ENCODE measurements at regions not wholly inside any gene's neighbourhood (a gene's known extent, or its start where the extent isn't known, plus 50 kb on each side); places are given as distances from the start of the nearest gene placed in this dataset.

DNA sequence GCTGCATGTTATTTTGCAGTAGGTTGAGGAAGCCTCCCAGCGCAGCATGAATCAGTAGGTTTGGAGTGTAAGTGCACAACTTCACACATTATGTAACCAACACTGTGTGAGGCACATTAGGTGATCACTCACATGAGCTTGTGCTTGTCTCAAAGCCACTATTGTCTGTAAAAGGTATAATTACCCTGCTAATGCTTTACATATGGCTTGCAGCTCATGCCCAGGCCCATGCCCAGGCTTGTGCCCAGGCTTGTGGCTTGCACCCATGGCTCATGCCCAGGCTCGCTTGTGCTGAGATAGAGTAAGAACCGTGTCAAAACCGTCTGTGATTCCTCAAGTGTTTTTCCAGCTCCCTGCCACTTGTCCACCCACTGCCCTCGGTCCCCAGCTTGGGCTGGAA is 596.3 kb downstream of the LTN1 start:
- no peak for DNase-seq (ENCODE audit: low spot score)
- Histone ChIP-seq H4K20me1 (ENCODE audit: insufficient read depth, poor library complexity, severe bottlenecking) (no peaks in the 10 kb centered on the region), H3K9me2 (replicated peaks; ENCODE audit: insufficient read depth) (no peaks in the 10 kb centered on the region), H3K27ac (no peak overlapping the region), H3K79me2 (no peaks in the 10 kb centered on the region), H3K27me3 (no peaks in the 10 kb centered on the region), H3K4me3 (no peak overlapping the region), H3K9me3 (ENCODE audit: low read depth) (no peaks in the 10 kb centered on the region), H3K36me3 (replicated peaks; ENCODE audit: insufficient read depth, low read depth) (no peaks in the 10 kb centered on the region), H2AFZ (no peak overlapping the region), H3K4me1 (ENCODE audit: insufficient read depth) (no peaks in the 10 kb centered on the region), H3K4me2 (no peak overlapping the region)
- 83% methylated on average over 5 of the region's 5 CpGs for WGBS (ENCODE audit: low lambda C conversion rate, missing lambda C conversion rate)
- TF ChIP-seq EZH2 (IDR thresholded peaks at IDR 0.05; ENCODE audit: borderline replicate concordance) = no peak
- TF ChIP-seq, protein P1, sequence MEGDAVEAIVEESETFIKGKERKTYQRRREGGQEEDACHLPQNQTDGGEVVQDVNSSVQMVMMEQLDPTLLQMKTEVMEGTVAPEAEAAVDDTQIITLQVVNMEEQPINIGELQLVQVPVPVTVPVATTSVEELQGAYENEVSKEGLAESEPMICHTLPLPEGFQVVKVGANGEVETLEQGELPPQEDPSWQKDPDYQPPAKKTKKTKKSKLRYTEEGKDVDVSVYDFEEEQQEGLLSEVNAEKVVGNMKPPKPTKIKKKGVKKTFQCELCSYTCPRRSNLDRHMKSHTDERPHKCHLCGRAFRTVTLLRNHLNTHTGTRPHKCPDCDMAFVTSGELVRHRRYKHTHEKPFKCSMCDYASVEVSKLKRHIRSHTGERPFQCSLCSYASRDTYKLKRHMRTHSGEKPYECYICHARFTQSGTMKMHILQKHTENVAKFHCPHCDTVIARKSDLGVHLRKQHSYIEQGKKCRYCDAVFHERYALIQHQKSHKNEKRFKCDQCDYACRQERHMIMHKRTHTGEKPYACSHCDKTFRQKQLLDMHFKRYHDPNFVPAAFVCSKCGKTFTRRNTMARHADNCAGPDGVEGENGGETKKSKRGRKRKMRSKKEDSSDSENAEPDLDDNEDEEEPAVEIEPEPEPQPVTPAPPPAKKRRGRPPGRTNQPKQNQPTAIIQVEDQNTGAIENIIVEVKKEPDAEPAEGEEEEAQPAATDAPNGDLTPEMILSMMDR (IDR thresholded peaks at IDR 0.05; ENCODE audit: poor library complexity) = no peak

DNA sequence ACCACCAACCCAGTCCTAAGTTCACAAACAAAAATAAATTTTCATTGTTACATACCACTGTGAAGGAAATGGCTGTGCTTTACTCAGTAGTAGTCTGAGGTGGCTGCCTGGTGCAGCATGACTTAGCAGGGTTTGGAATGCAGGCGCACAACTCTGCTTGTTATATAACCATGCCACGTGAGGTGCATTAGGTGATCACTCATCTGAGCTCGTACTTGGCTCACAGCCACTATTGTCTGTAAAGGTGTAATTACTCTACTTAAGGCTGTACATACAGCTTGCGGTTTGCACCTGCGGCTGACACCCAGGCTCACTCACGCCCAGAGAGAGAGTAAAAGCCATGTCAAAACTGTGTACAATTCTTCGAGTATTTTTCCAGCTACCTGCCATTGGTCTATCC is 599.4 kb downstream of the LTN1 start:
- Histone ChIP-seq H3K4me3 (no peak overlapping the region), H3K9me3 (ENCODE audit: low read depth) (no peaks in the 10 kb centered on the region), H3K79me2 (no peaks in the 10 kb centered on the region), H4K20me1 (ENCODE audit: insufficient read depth, poor library complexity, severe bottlenecking) (no peaks in the 10 kb centered on the region), H3K4me2 (no peak overlapping the region), H3K27me3 (no peaks in the 10 kb centered on the region), H3K9me2 (replicated peaks; ENCODE audit: insufficient read depth) (no peaks in the 10 kb centered on the region), H3K4me1 (ENCODE audit: insufficient read depth) (no peaks in the 10 kb centered on the region), H3K36me3 (replicated peaks; ENCODE audit: insufficient read depth, low read depth) (no peaks in the 10 kb centered on the region), H2AFZ (no peak overlapping the region), H3K27ac (peak overlapping the region; percentile 49)
- peak; percentile 59 for DNase-seq (ENCODE audit: low spot score)
- WGBS (ENCODE audit: low lambda C conversion rate, missing lambda C conversion rate) = 89% methylated on average over 7 of the region's 7 CpGs
- TF ChIP-seq EZH2 (IDR thresholded peaks at IDR 0.05; ENCODE audit: borderline replicate concordance) (no peak), EZH2phosphoT487 (IDR thresholded peaks at IDR 0.05; ENCODE audit: low read depth, severe bottlenecking, unreplicated experiment) (no peak)
- TF ChIP-seq, protein P1 (IDR thresholded peaks at IDR 0.05; ENCODE audit: poor library complexity) = no peak

DNA sequence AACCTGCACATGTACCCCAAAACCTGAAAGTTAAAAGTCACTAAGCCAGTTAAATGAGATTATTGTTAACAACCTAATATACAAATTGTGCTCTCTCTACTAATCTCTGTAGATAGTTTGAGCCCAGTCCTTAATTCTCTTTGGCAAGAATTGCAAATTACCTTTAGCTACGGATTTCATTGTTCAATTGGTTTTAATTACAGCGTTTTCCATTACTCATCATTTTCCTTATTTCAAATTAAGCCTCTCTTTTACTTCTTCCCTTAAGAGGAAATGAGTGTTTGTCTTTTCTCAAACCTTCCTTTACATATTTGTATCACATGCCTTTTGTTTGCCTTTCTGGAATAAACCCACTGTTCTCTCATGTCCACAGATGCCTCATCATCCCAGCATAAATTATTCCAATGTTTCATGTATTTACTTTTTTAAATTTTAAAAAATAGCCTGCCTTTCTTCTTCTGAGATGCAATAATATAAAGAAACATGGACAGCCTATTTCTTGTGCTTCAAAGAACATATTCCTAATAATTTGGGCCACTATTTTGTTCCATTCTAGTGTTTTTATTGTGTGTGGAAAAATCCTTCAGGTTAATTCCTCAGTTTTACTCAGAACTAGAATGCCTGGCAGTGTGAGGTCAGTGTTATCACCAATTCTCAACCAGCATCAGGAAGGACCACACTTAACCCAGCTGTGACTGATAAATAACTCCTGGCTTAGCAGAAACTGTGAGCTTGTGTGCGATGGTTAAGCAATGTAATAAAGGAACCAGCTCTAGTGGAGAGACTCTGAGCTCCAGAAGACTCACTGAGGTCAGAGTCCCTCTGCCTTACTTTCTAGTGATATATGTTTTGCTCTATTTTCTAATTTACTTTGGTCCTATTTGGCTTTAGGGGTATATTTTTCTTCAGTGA is 600.5 kb downstream of the LTN1 start:
- Histone ChIP-seq H3K4me1 (ENCODE audit: insufficient read depth) (no peaks in the 10 kb centered on the region), H3K36me3 (replicated peaks; ENCODE audit: insufficient read depth, low read depth) (no peaks in the 10 kb centered on the region), H3K79me2 (no peaks in the 10 kb centered on the region), H3K9me3 (ENCODE audit: low read depth) (no peaks in the 10 kb centered on the region), H3K9me2 (replicated peaks; ENCODE audit: insufficient read depth) (no peaks in the 10 kb centered on the region), H2AFZ (no peak overlapping the region), H3K4me3 (no peak overlapping the region), H3K27me3 (no peaks in the 10 kb centered on the region), H3K27ac (peak overlapping the region; percentile 43), H3K4me2 (no peak overlapping the region), H4K20me1 (ENCODE audit: insufficient read depth, poor library complexity, severe bottlenecking) (no peaks in the 10 kb centered on the region)
- 77% methylated on average over 3 of the region's 3 CpGs for WGBS (ENCODE audit: low lambda C conversion rate, missing lambda C conversion rate)
- DNase-seq (ENCODE audit: low spot score) = peak; percentile 10
- TF ChIP-seq EZH2phosphoT487 (IDR thresholded peaks at IDR 0.05; ENCODE audit: low read depth, severe bottlenecking, unreplicated experiment) (no peak), EZH2 (IDR thresholded peaks at IDR 0.05; ENCODE audit: borderline replicate concordance) (no peak)
- TF ChIP-seq, protein P1 (IDR thresholded peaks at IDR 0.05; ENCODE audit: poor library complexity) = no peak
